A172 (cell line): ENCODE measurements at regions not wholly inside any gene's neighbourhood (a gene's known extent, or its start where the extent isn't known, plus 50 kb on each side); places are given as distances from the start of the nearest gene placed in this dataset.
"Not testable (repeated sequence)": the region's sequence is repeated elsewhere in the genome, so short reads cannot be mapped to it uniquely, and the experiment has no call there.

Source experiments
- DNase-seq: peaks from one replicate; pipeline ENCODE4 v3.0.0-alpha.2; 2015; ENCODE audit warnings: low spot score

DNA sequence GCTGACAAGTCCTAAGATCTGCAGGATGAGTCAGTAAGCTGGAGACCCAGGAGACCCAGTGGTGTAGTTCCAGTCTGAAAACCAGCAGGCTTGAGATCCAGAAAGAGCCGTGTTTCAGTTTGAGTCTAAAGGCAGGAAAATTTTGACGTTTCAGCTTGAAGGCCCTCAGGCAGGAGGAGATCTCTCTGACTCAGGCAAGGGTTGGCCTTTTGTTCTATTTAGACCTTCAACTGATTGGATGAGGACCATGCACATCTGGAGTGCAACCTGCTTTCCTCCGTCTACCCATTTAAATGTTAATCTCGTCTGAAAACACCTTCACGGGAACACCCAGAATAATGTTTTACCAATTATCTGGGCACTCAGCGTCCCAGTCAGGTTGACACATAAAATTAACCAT lies 69.5 kb downstream of the NPIPA7 start:
- not testable (repeated sequence) for DNase-seq

DNA sequence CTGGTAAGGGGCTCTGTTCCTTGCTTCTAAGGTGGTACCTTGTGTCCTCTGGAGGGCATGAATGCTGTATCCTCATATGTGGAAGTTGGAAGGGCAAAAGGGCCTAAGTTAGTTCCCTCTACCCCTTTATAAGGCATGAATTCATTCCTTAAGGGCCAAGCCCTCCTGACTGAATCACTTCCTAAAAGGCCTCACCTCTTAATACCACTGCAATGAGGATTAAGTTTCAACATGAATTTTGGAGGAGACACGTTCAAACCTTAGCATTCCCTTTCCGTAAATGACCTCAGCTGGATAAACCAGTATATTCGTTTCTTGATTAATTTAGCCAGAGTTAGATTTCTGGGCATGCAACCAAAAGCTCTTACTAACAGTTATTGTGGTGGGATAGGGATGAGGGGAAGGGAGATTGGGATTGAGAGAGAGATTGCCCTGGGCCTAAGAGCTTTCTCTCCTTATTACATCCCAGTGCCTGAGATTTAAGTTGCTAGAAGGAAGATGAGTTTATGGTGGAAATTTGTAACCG lies 70.8 kb downstream of the NPIPA7 start:
- not testable (repeated sequence) for DNase-seq

DNA sequence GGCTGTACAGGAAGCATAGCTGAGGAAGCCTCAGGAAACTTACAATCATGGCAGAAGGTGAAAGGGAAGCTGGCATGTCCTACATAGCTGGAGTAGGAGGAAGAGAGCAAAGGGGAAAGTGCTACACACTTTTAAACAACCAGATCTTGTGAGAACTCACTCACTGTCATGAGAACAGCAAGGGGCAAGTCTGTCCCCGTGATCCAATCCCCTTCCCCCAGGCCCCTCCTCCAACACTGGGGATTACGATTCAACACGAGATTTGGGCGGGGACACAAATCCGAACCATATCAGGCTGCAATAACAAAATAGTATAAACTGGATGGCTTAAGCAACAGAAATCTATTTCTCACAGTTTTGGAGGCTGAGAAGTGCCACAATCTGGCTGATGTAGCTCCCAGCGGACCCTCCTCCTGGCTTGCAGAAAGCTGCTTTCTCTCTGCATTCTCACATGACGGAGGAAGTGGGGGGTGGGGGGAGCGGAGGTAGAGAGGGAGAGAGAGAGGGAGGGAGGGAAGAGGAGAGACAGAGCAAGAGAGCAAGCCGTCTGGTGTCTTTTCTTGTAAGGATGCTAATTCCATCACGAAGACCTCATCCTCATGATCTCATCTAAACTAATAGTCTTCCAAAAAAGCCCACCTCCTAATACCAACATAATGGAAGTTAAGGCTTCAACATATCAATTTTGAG lies 72.9 kb downstream of the NPIPA7 start:
- DNase-seq, result not testable (repeated sequence)

DNA sequence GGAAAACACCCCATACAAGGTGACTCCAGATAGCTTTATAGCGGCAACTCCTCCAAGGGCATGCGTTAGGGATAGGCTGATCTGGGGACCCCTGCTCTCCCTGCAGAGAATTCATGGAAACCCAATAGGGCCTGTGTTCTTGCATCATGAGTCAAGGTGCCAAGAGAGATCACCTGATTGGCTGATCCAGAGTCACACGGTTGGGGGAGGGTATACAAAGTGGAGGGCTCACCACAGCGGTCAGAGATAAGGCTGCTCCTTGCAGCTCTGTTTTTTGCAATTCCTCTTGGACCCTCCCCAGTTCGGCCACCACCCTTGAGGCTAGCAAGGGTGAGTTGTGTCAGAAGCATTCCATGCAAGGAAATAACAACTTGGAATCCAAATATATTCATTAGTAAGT lies 79.6 kb downstream of the NPIPA7 start:
- not testable (repeated sequence) for DNase-seq

DNA sequence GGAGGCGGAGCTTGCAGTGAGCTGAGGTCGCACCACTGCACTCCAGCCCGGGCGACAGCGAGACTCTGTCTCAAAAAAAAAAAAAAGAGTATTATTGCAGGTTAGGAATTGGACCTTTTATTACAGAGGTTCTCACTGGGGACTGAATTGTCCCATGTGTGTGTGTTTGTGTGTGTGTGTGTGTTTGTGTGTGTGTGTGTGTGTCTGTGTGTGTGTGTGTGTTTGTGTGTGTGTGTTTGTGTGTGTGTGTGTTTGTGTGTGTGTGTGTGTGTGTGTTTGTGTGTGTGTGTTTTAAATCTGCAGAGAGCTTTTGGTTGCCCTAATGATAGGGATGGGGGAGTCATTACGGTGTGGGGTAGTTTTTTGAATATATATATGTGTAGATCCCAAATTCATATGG lies 84.9 kb downstream of the NPIPA7 start:
- DNase-seq, result not testable (repeated sequence)

- DNase-seq, result not testable (repeated sequence)
Observed at GRCh38 chr16:16488919-16489318, 110.0 kb downstream of the NPIPA7 start.

GRCh38 chr16:16489466-16489865 lies 110.5 kb downstream of the NPIPA7 start:
- DNase-seq, result not testable (repeated sequence)

DNA sequence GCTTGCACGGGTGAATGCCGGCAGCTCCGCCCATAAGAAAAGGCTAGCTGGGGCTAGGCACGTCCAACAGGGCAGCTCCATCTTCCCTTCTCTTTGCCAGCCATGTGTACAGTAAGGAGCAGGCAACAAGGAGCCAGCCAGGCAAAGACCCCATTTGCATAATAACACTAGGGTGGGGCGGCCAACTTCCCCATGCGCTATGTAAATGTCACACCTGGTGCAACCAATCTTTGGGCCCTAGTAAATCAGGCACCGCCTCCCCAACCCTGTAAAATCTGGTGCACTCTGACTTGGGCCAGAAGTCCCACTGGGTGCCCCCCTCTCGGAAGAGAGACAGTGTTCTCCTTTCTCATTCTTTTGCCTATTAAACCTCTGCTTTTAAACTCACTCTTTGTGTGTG lies 115.2 kb downstream of the NPIPA7 start:
- DNase-seq, result not testable (repeated sequence)

DNA sequence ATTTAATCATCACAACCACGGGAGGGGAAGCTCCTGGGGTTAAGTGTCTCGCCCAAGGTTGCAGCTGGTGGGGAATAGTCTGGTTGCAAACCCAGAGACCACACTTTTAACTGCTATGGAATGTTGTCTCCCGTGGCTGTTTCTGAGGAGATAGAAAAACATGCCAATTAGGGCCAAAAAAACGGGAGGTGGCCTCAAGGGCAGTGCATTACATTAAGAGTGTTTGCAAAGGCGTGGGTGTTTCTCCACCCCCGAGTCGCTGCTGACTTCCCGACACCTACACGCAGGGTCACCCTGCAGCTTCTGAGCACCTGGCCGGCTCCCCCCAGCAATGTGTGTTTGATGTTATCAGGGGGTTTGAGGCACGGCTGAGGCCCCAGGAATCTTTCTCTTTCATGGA lies 116.1 kb downstream of the NPIPA7 start:
- not testable (repeated sequence) for DNase-seq

DNA sequence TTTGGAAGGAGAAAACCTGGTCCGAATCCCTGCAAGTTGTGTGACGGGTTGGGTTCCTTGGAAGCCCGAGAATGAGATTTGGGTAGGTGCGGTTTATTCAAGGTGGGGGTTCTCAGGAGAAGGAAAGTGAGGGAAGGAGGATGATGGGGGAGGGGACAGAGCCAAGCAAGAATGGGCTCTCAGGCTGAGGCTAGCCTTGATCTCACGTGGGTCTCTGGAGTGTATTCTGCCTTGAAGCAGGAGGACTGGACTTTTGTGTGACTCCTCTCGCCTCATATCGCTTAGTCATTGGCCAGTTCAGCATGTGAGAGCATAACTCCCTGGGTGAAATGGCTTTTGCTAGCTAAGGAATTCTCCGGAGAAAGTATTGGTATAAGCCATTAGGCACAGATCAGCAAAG lies 120.9 kb downstream of the NPIPA7 start:
- not testable (repeated sequence) for DNase-seq

DNA sequence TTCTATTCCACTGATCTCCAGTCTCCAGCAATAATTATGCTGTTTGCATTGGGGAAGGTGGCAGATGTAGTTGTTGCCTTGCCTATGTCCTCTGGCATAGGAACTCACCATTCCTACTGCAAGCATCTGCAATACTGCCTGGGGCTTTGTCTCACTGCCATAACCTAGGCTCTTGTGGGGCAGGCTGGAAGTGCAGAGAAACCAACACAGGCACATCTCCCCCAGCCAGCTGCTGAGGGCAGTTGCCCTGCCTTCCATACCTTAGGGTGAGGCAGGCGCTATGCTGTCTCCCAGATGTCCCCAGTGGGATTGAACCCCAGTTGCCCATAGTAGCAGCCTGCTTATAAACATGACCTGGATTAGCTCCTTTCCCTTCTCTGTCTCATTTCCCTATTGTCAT lies 128.1 kb downstream of the NPIPA7 start:
- not testable (repeated sequence) for DNase-seq

DNA sequence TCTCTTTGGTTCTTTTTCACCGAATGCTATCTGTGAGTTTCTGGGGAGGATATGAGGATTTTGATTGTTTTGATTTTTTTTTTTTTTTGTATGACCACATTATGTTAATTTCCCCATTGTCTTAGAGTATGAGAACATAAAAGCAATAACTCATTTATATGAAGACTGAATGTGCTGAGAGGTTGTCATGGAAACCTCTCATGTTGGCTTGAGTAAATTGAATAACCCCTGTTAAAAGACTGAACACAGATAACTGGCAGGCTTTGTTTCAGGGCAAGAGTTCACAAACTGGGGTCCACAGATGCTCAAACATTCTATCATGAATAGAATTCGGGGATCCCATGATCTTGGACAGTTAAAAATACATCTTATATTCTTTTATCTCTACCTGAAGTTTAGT lies 129.4 kb downstream of the NPIPA7 start:
- not testable (repeated sequence) for DNase-seq

DNA sequence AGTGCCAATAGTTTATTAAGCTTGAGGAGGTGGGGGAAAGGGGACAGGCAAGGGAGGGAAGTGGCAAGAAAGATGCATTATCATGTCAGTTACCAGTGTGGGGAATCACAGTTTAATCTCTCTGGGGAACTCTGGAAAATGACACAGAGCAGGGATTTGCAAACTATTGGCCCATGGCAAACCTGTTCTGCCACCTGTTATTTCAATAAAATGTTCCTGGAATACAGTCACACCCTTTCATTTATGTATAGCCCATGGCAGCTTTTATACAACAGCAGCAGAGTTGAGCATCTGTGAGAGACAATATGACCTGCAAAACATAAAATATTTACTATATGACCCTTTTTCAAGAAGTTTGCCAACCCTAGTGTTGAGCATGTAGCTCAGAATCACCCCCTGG lies 140.5 kb downstream of the NPIPA7 start:
- not testable (repeated sequence) for DNase-seq

- DNase-seq, result not testable (repeated sequence)
Observed at GRCh38 chr16:16521239-16522002, 142.5 kb downstream of the NPIPA7 start.

DNA sequence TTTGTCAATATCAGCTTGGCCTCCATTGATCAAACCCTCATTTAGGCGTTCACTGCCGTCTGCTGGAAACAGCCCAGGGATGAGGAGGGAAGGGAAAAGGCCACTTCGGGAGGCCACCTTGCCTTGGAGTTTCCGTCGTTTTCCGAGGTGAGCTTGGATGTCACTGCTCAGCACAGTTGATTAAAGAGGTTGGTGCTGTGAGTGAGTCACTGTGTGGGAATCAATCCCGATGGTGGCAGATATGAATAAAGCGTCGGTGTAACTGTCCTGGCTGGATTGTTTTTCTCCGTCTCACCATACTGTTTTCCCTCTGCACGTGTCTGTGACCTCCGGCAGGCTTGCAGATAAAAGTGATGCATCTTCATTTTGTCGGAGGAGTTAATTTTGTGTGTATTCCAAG lies 148.1 kb downstream of the NPIPA7 start:
- DNase-seq, result not testable (repeated sequence)

- DNase-seq, result not testable (repeated sequence)
Observed at GRCh38 chr16:16530744-16531143, 151.8 kb downstream of the NPIPA7 start.

- DNase-seq, result not testable (repeated sequence)
Observed at GRCh38 chr16:16535565-16535964, 156.6 kb downstream of the NPIPA7 start.

- DNase-seq, result not testable (repeated sequence)
Observed at GRCh38 chr16:16536151-16536550, 157.2 kb downstream of the NPIPA7 start.

- DNase-seq, result not testable (repeated sequence)
Observed at GRCh38 chr16:16549710-16550109, 170.8 kb downstream of the NPIPA7 start.

- not testable (repeated sequence) for DNase-seq
Observed at GRCh38 chr16:16550824-16551223, 171.9 kb downstream of the NPIPA7 start.

GRCh38 chr16:16552819-16553340 lies 173.9 kb downstream of the NPIPA7 start:
- not testable (repeated sequence) for DNase-seq

DNA sequence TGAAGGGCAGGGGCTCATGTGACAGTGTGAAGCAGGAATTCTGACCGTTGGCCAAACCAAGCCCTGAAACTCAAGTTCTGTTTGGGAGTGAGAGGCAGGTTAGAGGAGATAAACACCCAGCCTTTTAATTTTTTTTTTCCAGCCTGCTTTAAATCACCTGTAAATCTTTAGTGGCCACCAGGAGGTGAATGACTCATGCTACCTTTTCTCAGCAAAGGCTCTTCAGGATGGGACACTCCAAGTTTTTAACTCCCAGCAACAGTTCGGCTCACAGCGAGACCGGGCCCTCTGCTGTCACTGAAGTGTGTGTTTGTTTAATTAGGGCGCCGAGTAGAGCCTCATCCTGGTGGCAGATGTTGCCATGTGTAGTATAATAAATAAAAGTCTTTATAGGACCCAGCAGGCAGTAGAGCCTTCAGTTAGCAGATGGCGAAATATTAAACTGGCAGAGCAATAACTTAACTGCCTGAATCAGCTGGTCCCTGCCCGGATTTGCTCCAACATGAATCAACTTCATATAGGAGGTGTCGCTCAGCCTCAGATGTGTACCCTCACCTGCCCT lies 180.3 kb downstream of the NPIPA7 start:
- DNase-seq, result not testable (repeated sequence)
